GM18867 (cell line): ENCODE measurements at regions not wholly inside any gene's neighbourhood (a gene's known extent, or its start where the extent isn't known, plus 50 kb on each side); places are given as distances from the start of the nearest gene placed in this dataset.

Experiments used
- ATAC-seq: cut with Tn5 transposase; IDR thresholded peaks from one replicate; pipeline ENCODE4 v1.9.1; 2021; ENCODE audit warnings: mild to moderate bottlenecking, moderate library complexity; ENCODE audit not compliant: unreplicated experiment

GRCh38 chr22:34045311-34045710 lies 125.0 kb upstream of the LARGE1 start:
- ATAC-seq, result no peak

- no peak for ATAC-seq
Measured at GRCh38 chr22:34055525-34056200, 135.4 kb upstream of the LARGE1 start.

GRCh38 chr22:34057726-34058125 lies 137.4 kb upstream of the LARGE1 start:
- ATAC-seq, result no peak

GRCh38 chr22:34064696-34065095 lies 144.4 kb upstream of the LARGE1 start:
- ATAC-seq, result no peak

- ATAC-seq, result no peak
Measured at GRCh38 chr22:34067031-34067430, 146.8 kb upstream of the LARGE1 start.

GRCh38 chr22:34068001-34068400 lies 147.7 kb upstream of the LARGE1 start:
- no peak for ATAC-seq

- ATAC-seq, result no peak
Measured at GRCh38 chr22:34070051-34070450, 149.8 kb upstream of the LARGE1 start.

GRCh38 chr22:34070531-34070930 lies 150.3 kb upstream of the LARGE1 start:
- no peak for ATAC-seq

- no peak for ATAC-seq
Measured at GRCh38 chr22:34072585-34072984, 152.3 kb upstream of the LARGE1 start.

- no peak for ATAC-seq
Measured at GRCh38 chr22:34080433-34080832, 160.2 kb upstream of the LARGE1 start.

GRCh38 chr22:34096770-34097169 lies 176.5 kb upstream of the LARGE1 start:
- no peak for ATAC-seq

GRCh38 chr22:34099278-34099677 lies 179.0 kb upstream of the LARGE1 start:
- ATAC-seq, result no peak

GRCh38 chr22:34102633-34103032 lies 182.4 kb upstream of the LARGE1 start:
- ATAC-seq, result no peak

GRCh38 chr22:34105461-34106062 lies 185.3 kb upstream of the LARGE1 start:
- ATAC-seq, result no peak

- no peak for ATAC-seq
Measured at GRCh38 chr22:34108168-34108567, 187.9 kb upstream of the LARGE1 start.

GRCh38 chr22:34111210-34111824 lies 191.0 kb upstream of the LARGE1 start:
- ATAC-seq, result no peak

- ATAC-seq, result no peak
Measured at GRCh38 chr22:34113381-34113780, 193.1 kb upstream of the LARGE1 start.

GRCh38 chr22:34114406-34114805 lies 194.1 kb upstream of the LARGE1 start:
- no peak for ATAC-seq

GRCh38 chr22:34115722-34116121 lies 195.4 kb upstream of the LARGE1 start:
- no peak for ATAC-seq

GRCh38 chr22:34116126-34116525 lies 195.8 kb upstream of the LARGE1 start:
- ATAC-seq, result no peak

GRCh38 chr22:34122042-34122441 lies 201.8 kb upstream of the LARGE1 start:
- no peak for ATAC-seq

- ATAC-seq, result no peak
Measured at GRCh38 chr22:34129691-34130486, 209.6 kb upstream of the LARGE1 start.
